KOPT-K1 (cell line): ENCODE measurements at regions not wholly inside any gene's neighbourhood (a gene's known extent, or its start where the extent isn't known, plus 50 kb on each side); places are given as distances from the start of the nearest gene placed in this dataset.

Experiments
- H3K27ac ChIP-seq: fragments of 200-600 bp; sonication (generic); 2 replicates; pipeline ENCODE4 v1.5.1; 2016; ENCODE audit warnings: antibody characterized with exemption, mild to moderate bottlenecking, low read depth, low read length; ENCODE audit not compliant: poor library complexity, severe bottlenecking
- H3K36me3 ChIP-seq: fragments of 200-600 bp; sonication (generic); 2 replicates; pipeline ENCODE4 v1.5.1; 2017; ENCODE audit warnings: antibody characterized with exemption, mild to moderate bottlenecking, low read length, moderate library complexity; ENCODE audit not compliant: insufficient read depth
- H3K9me3 ChIP-seq: fragments of 200-600 bp; sonication (generic); 2 replicates; pipeline ENCODE4 v1.5.1; 2017; ENCODE audit warnings: antibody characterized with exemption, low read length, mild to moderate bottlenecking; ENCODE audit not compliant: insufficient read depth, poor library complexity, severe bottlenecking

- H3K27ac ChIP-seq, result no peak overlapping the region
- no peaks in the 10 kb centered on the region for H3K9me3 ChIP-seq
- H3K36me3 ChIP-seq, result no peaks in the 10 kb centered on the region
Measured at GRCh38 chr5:143739746-143740145, 72.2 kb upstream of the HMHB1 start.

- no peaks in the 10 kb centered on the region for H3K36me3 ChIP-seq
- H3K9me3 ChIP-seq, result no peaks in the 10 kb centered on the region
- H3K27ac ChIP-seq, result no peak overlapping the region
Measured at GRCh38 chr5:143738417-143739401, 73.3 kb upstream of the HMHB1 start.

- H3K36me3 ChIP-seq, result no peaks in the 10 kb centered on the region
- no peaks in the 10 kb centered on the region for H3K9me3 ChIP-seq
- no peak overlapping the region for H3K27ac ChIP-seq
Measured at GRCh38 chr5:143737062-143737461, 74.9 kb upstream of the HMHB1 start.

GRCh38 chr5:143734456-143734780 lies 77.5 kb upstream of the HMHB1 start:
- H3K36me3 ChIP-seq, result no peaks in the 10 kb centered on the region
- H3K9me3 ChIP-seq, result no peaks in the 10 kb centered on the region
- no peak overlapping the region for H3K27ac ChIP-seq

- no peak overlapping the region for H3K27ac ChIP-seq
- no peaks in the 10 kb centered on the region for H3K36me3 ChIP-seq
- no peaks in the 10 kb centered on the region for H3K9me3 ChIP-seq
Measured at GRCh38 chr5:143733665-143734455, 78.1 kb upstream of the HMHB1 start.

GRCh38 chr5:143732402-143732801 lies 79.6 kb upstream of the HMHB1 start:
- no peaks in the 10 kb centered on the region for H3K36me3 ChIP-seq
- no peak overlapping the region for H3K27ac ChIP-seq
- no peaks in the 10 kb centered on the region for H3K9me3 ChIP-seq

- no peaks in the 10 kb centered on the region for H3K36me3 ChIP-seq
- no peak overlapping the region for H3K27ac ChIP-seq
- H3K9me3 ChIP-seq, result no peaks in the 10 kb centered on the region
Measured at GRCh38 chr5:143730112-143730801, 81.7 kb upstream of the HMHB1 start.

GRCh38 chr5:143729334-143729946 lies 82.5 kb upstream of the HMHB1 start:
- Histone ChIP-seq H3K9me3 (no peaks in the 10 kb centered on the region), H3K36me3 (no peaks in the 10 kb centered on the region), H3K27ac (no peak overlapping the region)

GRCh38 chr5:143723159-143723558 lies 88.8 kb upstream of the HMHB1 start:
- H3K36me3 ChIP-seq, result no peaks in the 10 kb centered on the region
- H3K9me3 ChIP-seq, result no peaks in the 10 kb centered on the region
- no peak overlapping the region for H3K27ac ChIP-seq

- no peaks in the 10 kb centered on the region for H3K36me3 ChIP-seq
- H3K9me3 ChIP-seq, result no peaks in the 10 kb centered on the region
- H3K27ac ChIP-seq, result no peak overlapping the region
Measured at GRCh38 chr5:143721925-143722324, 90.0 kb upstream of the HMHB1 start.

- no peaks in the 10 kb centered on the region for H3K36me3 ChIP-seq
- no peaks in the 10 kb centered on the region for H3K9me3 ChIP-seq
- no peak overlapping the region for H3K27ac ChIP-seq
Measured at GRCh38 chr5:143720689-143721088, 91.3 kb upstream of the HMHB1 start.

GRCh38 chr5:143717400-143717799 lies 94.6 kb upstream of the HMHB1 start:
- Histone ChIP-seq H3K36me3 (no peaks in the 10 kb centered on the region), H3K27ac (no peak overlapping the region)

GRCh38 chr5:143716881-143717280 lies 95.1 kb upstream of the HMHB1 start:
- Histone ChIP-seq H3K9me3 (no peaks in the 10 kb centered on the region), H3K36me3 (no peaks in the 10 kb centered on the region), H3K27ac (no peak overlapping the region)

More at GRCh38 chr5:143717400-143717799, 94.6 kb upstream of the HMHB1 start:
- H3K9me3 ChIP-seq, result no peaks in the 10 kb centered on the region

GRCh38 chr5:143715616-143716015 lies 96.3 kb upstream of the HMHB1 start:
- Histone ChIP-seq H3K27ac (no peak overlapping the region), H3K9me3 (no peaks in the 10 kb centered on the region)

GRCh38 chr5:143714629-143715028 lies 97.3 kb upstream of the HMHB1 start:
- Histone ChIP-seq H3K36me3 (no peaks in the 10 kb centered on the region), H3K27ac (no peak overlapping the region), H3K9me3 (no peaks in the 10 kb centered on the region)

More at GRCh38 chr5:143715616-143716015, 96.3 kb upstream of the HMHB1 start:
- no peaks in the 10 kb centered on the region for H3K36me3 ChIP-seq
